Kidney capillary endothelial cell (primary cell): ENCODE measurements at regions not wholly inside any gene's neighbourhood (a gene's known extent, or its start where the extent isn't known, plus 50 kb on each side); places are given as distances from the start of the nearest gene placed in this dataset.

Source experiments
- DNase-seq: peaks from one replicate; pipeline ENCODE4 v3.0.0-alpha.2; 2018; ENCODE audit warnings: low spot score

- DNase-seq = no peak
These were observed 113.7 kb upstream of the PAPPA start for GRCh38 chr9:116039893-116040292.

GRCh38 chr9:116042321-116042720 is 111.3 kb upstream of the PAPPA start:
- DNase-seq = no peak

GRCh38 chr9:116045083-116045482 is 108.5 kb upstream of the PAPPA start:
- DNase-seq = no peak

GRCh38 chr9:116048081-116048480 is 105.5 kb upstream of the PAPPA start:
- no peak for DNase-seq

GRCh38 chr9:116049456-116049855 is 104.1 kb upstream of the PAPPA start:
- DNase-seq = no peak

GRCh38 chr9:116051528-116051927 is 102.1 kb upstream of the PAPPA start:
- no peak for DNase-seq

GRCh38 chr9:116055536-116055935 is 98.1 kb upstream of the PAPPA start:
- DNase-seq = no peak

- no peak for DNase-seq
These were observed 96.2 kb upstream of the PAPPA start for GRCh38 chr9:116057371-116057770.

- no peak for DNase-seq
These were observed 95.2 kb upstream of the PAPPA start for GRCh38 chr9:116058421-116058820.

GRCh38 chr9:116059466-116059865 is 94.1 kb upstream of the PAPPA start:
- DNase-seq = no peak

GRCh38 chr9:116060631-116061030 is 93.0 kb upstream of the PAPPA start:
- DNase-seq = no peak

- DNase-seq = no peak
These were observed 91.9 kb upstream of the PAPPA start for GRCh38 chr9:116061546-116062205.

- DNase-seq = no peak
These were observed 91.4 kb upstream of the PAPPA start for GRCh38 chr9:116062206-116062550.

GRCh38 chr9:116064970-116065369 is 88.6 kb upstream of the PAPPA start:
- DNase-seq = no peak

GRCh38 chr9:116066221-116066620 is 87.4 kb upstream of the PAPPA start:
- DNase-seq = no peak

- no peak for DNase-seq
These were observed 86.0 kb upstream of the PAPPA start for GRCh38 chr9:116067566-116067965.

- no peak for DNase-seq
These were observed 83.2 kb upstream of the PAPPA start for GRCh38 chr9:116070256-116070914.

- no peak for DNase-seq
These were observed 81.5 kb upstream of the PAPPA start for GRCh38 chr9:116072046-116072445.

- DNase-seq = no peak
These were observed 79.8 kb upstream of the PAPPA start for GRCh38 chr9:116073826-116074225.

- no peak for DNase-seq
These were observed 78.9 kb upstream of the PAPPA start for GRCh38 chr9:116074658-116075057.

GRCh38 chr9:116075191-116075590 is 78.4 kb upstream of the PAPPA start:
- no peak for DNase-seq

GRCh38 chr9:116078640-116079039 is 75.0 kb upstream of the PAPPA start:
- DNase-seq = no peak

- no peak for DNase-seq
These were observed 73.0 kb upstream of the PAPPA start for GRCh38 chr9:116080561-116080960.

- no peak for DNase-seq
These were observed 72.0 kb upstream of the PAPPA start for GRCh38 chr9:116081435-116082115.
